H9 (cell line): ENCODE measurements at regions not wholly inside any gene's neighbourhood (a gene's known extent, or its start where the extent isn't known, plus 50 kb on each side); places are given as distances from the start of the nearest gene placed in this dataset.

ENCODE experiments used
- DNase-seq: peaks from one replicate; pipeline ENCODE4 v3.0.0-alpha.2; 2017
- H2AFZ ChIP-seq: one replicate; pipeline ENCODE4 v1.6.1; 2013; ENCODE audit warnings: mild to moderate bottlenecking, low read length, control low read depth, moderate library complexity
- H2AK5ac ChIP-seq: 2 replicates; pipeline ENCODE4 v1.6.1; 2013; ENCODE audit warnings: low read length, control low read depth, mixed read lengths; ENCODE audit not compliant: insufficient read length
- H2BK120ac ChIP-seq: one replicate; pipeline ENCODE4 v1.6.1; 2013; ENCODE audit warnings: low read depth, mild to moderate bottlenecking, low read length, control low read depth, inconsistent platforms; ENCODE audit not compliant: poor library complexity, severe bottlenecking
- H2BK12ac ChIP-seq: 2 replicates; pipeline ENCODE4 v1.6.1; 2013; ENCODE audit warnings: low read length, control low read depth, mixed read lengths, low read depth; ENCODE audit not compliant: insufficient read length
- H2BK15ac ChIP-seq: 2 replicates; pipeline ENCODE4 v1.6.1; 2013; ENCODE audit warnings: low read depth, low read length, control low read depth
- H2BK20ac ChIP-seq: one replicate; pipeline ENCODE4 v1.6.1; 2013; ENCODE audit warnings: low read depth, mild to moderate bottlenecking, low read length, control low read depth, inconsistent platforms; ENCODE audit not compliant: poor library complexity, severe bottlenecking
- H2BK5ac ChIP-seq: 2 replicates; pipeline ENCODE4 v1.6.1; 2013; ENCODE audit warnings: low read length, control low read depth, mixed read lengths; ENCODE audit not compliant: insufficient read length
- H3K14ac ChIP-seq: 2 replicates; pipeline ENCODE4 v1.6.1; 2013; ENCODE audit warnings: low read length, control low read depth; ENCODE audit not compliant: insufficient read depth
- H3K18ac ChIP-seq: 2 replicates; pipeline ENCODE4 v1.6.1; 2013; ENCODE audit warnings: low read depth, mild to moderate bottlenecking, mixed read lengths, low read length, control low read depth; ENCODE audit not compliant: insufficient read length
- H3K23ac ChIP-seq: 2 replicates; pipeline ENCODE4 v1.6.1; 2013; ENCODE audit warnings: low read length, control low read depth, mixed read lengths, low read depth; ENCODE audit not compliant: insufficient read length
- H3K23me2 ChIP-seq: 2 replicates; pipeline ENCODE4 v1.6.1; 2013; ENCODE audit warnings: low read depth, mild to moderate bottlenecking, mixed read lengths, low read length, control low read depth; ENCODE audit not compliant: insufficient read length, poor library complexity, severe bottlenecking
- H3K27ac ChIP-seq: 2 replicates; pipeline ENCODE4 v1.5.1; 2013; ENCODE audit warnings: low read length, control low read depth, mixed read lengths, low read depth; ENCODE audit not compliant: insufficient read length
- H3K27me3 ChIP-seq: 2 replicates; pipeline ENCODE4 v1.6.1; 2013; ENCODE audit warnings: low read length, control low read depth, inconsistent platforms; ENCODE audit not compliant: insufficient read depth
- H3K4ac ChIP-seq: 2 replicates; pipeline ENCODE4 v1.6.1; 2013; ENCODE audit warnings: low read depth, mild to moderate bottlenecking, control low read depth, inconsistent platforms, low read length, moderate library complexity
- H3K4me1 ChIP-seq: 2 replicates; pipeline ENCODE4 v1.6.1; 2013; ENCODE audit warnings: low read length, control low read depth, inconsistent platforms; ENCODE audit not compliant: insufficient read depth
- H3K4me2 ChIP-seq: 2 replicates; pipeline ENCODE4 v1.6.1; 2013; ENCODE audit warnings: low read length, control low read depth, mixed read lengths; ENCODE audit not compliant: insufficient read length, insufficient read depth
- H3K56ac ChIP-seq: 2 replicates; pipeline ENCODE4 v1.6.1; 2013; ENCODE audit warnings: low read depth, mild to moderate bottlenecking, mixed read lengths, low read length, control low read depth; ENCODE audit not compliant: insufficient read length
- H3K79me1 ChIP-seq: 2 replicates; pipeline ENCODE4 v1.6.1; 2013; ENCODE audit warnings: low read depth, mild to moderate bottlenecking, moderate library complexity, low read length, control low read depth, inconsistent platforms; ENCODE audit not compliant: insufficient read depth, poor library complexity, severe bottlenecking
- H3K79me2 ChIP-seq: 2 replicates; pipeline ENCODE4 v1.6.1; 2013; ENCODE audit warnings: low read length, control low read depth, inconsistent platforms; ENCODE audit not compliant: insufficient read depth
- H3K9ac ChIP-seq: 2 replicates; pipeline ENCODE4 v1.6.1; 2013; ENCODE audit warnings: low read length, control low read depth, mixed read lengths; ENCODE audit not compliant: insufficient read length; ENCODE audit errors: extremely low read depth
- H3K9me3 ChIP-seq: one replicate; pipeline ENCODE4 v1.6.1; 2013; ENCODE audit warnings: low read depth, low read length, inconsistent platforms; ENCODE audit not compliant: control insufficient read depth
- H3T11ph ChIP-seq: one replicate; pipeline ENCODE4 v1.6.1; 2013; ENCODE audit warnings: mild to moderate bottlenecking, low read length, control low read depth, inconsistent platforms
- H4K20me1 ChIP-seq: one replicate; pipeline ENCODE4 v1.6.1; 2013; ENCODE audit not compliant: control insufficient read depth, insufficient read length, insufficient read depth
- H4K5ac ChIP-seq: 2 replicates; pipeline ENCODE4 v1.6.1; 2013; ENCODE audit warnings: low read depth, mild to moderate bottlenecking, mixed read lengths, low read length, control low read depth; ENCODE audit not compliant: insufficient read length
- H4K8ac ChIP-seq: replicated peaks from 2 replicates; pipeline ENCODE4 v1.6.1; 2013; ENCODE audit warnings: low read length, control low read depth, mixed read lengths, low read depth; ENCODE audit not compliant: insufficient read length
- H4K91ac ChIP-seq: 2 replicates; pipeline ENCODE4 v1.6.1; 2013; ENCODE audit warnings: low read depth, mild to moderate bottlenecking, moderate library complexity, mixed read lengths, low read length, control low read depth; ENCODE audit not compliant: insufficient read length
- H3K27ac Mint-ChIP-seq, 3 experiments: 2 replicates in 2 of 3; 3 replicates in 1 of 3; pipeline ENCODE4 v1.8.0; 2020 to 2021; ENCODE audit warnings: mixed read lengths in 3 of 3, mild to moderate bottlenecking in 1 of 3, moderate library complexity in 1 of 3
- H3K27me3 Mint-ChIP-seq: 2 replicates; pipeline ENCODE4 v1.8.0; 2021; ENCODE audit warnings: low read depth, mild to moderate bottlenecking, moderate library complexity, mixed read lengths
- H3K36me3 Mint-ChIP-seq, 3 experiments: 2 replicates in 2 of 3; 3 replicates in 1 of 3; pipeline ENCODE4 v1.8.0; 2020 to 2021; ENCODE audit warnings: low read depth in 3 of 3, mixed read lengths in 3 of 3; ENCODE audit not compliant: insufficient read depth in 1 of 3
- H3K4me1 Mint-ChIP-seq, 2 experiments: 2 replicates each; pipeline ENCODE4 v1.8.0; 2020; ENCODE audit warnings: mixed read lengths in 2 of 2
- H3K4me3 Mint-ChIP-seq, 2 experiments: 2 replicates in 1 of 2; 3 replicates in 1 of 2; pipeline ENCODE4 v1.8.0; 2020 to 2021; ENCODE audit warnings: mild to moderate bottlenecking in 2 of 2, mixed read lengths in 2 of 2, moderate library complexity in 1 of 2
- H3K9me3 Mint-ChIP-seq, 2 experiments: 2 replicates in 1 of 2; 3 replicates in 1 of 2; pipeline ENCODE4 v1.8.0; 2020; ENCODE audit warnings: mild to moderate bottlenecking in 2 of 2, mixed read lengths in 2 of 2, moderate library complexity in 1 of 2
- WGBS: extraction: QIAGEN DNeasy Blood & Tissue Kit; methylation state at CpG from one replicate; pipeline ENCODE4 v1.1.7; 2013; ENCODE audit warnings: missing lambda C conversion rate, low lambda C conversion rate, mixed read lengths; ENCODE audit not compliant: insufficient read length; ENCODE audit errors: extremely low coverage; 5-methylcytosine and 5-hydroxymethylcytosine counted together
- TF ChIP-seq, protein P1 (sequence below): fragments of 200-600 bp; sonication (generic); conservative IDR thresholded peaks from 3 replicates; pipeline ENCODE4 v1.8.0; 2021; ENCODE audit warnings: antibody characterized with exemption, mild to moderate bottlenecking

DNA sequence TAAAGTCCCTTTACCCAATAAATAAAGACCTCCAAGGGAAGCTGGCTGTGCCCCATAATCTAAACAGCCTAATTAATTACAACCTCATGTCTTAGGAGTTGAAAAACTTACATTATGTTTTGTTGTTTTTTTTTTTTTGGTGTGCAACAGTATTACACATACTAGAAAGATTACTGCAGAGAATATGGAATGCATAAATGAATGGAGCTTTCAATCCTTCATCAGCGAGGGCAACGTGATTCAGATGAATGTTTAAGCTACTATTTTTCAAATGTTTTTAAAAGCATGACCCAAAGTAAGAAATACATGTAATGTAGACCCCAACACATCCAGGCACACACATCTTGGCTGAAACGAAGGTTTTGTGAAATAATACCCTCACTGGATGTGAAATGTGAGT, 167.1 kb upstream of the FN1 start:
- TF ChIP-seq, protein P1, sequence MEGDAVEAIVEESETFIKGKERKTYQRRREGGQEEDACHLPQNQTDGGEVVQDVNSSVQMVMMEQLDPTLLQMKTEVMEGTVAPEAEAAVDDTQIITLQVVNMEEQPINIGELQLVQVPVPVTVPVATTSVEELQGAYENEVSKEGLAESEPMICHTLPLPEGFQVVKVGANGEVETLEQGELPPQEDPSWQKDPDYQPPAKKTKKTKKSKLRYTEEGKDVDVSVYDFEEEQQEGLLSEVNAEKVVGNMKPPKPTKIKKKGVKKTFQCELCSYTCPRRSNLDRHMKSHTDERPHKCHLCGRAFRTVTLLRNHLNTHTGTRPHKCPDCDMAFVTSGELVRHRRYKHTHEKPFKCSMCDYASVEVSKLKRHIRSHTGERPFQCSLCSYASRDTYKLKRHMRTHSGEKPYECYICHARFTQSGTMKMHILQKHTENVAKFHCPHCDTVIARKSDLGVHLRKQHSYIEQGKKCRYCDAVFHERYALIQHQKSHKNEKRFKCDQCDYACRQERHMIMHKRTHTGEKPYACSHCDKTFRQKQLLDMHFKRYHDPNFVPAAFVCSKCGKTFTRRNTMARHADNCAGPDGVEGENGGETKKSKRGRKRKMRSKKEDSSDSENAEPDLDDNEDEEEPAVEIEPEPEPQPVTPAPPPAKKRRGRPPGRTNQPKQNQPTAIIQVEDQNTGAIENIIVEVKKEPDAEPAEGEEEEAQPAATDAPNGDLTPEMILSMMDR: no peak
- no peak overlapping the region for H3K27ac Mint-ChIP-seq
- no peak overlapping the region for H3K4me2 ChIP-seq

More for the DNA sequence above, 167.1 kb upstream of the FN1 start:
- Histone ChIP-seq H4K91ac (no peak overlapping the region), H3K27me3 (no peaks in the 10 kb centered on the region), H3K4me1 (no peaks in the 10 kb centered on the region), H3T11ph (no peak overlapping the region), H3K79me1 (no peaks in the 10 kb centered on the region), H3K18ac (no peak overlapping the region), H2BK12ac (no peak overlapping the region), H3K9ac (no peak overlapping the region), H2BK20ac (no peak overlapping the region), H2AK5ac (no peak overlapping the region), H3K9me3 (no peaks in the 10 kb centered on the region), H2AFZ (no peak overlapping the region), H3K27ac (no peak overlapping the region), H3K79me2 (no peaks in the 10 kb centered on the region), H3K23ac (no peak overlapping the region), H3K23me2 (no peaks in the 10 kb centered on the region), H4K8ac (no peak overlapping the region), H3K4ac (no peak overlapping the region), H4K20me1 (no peaks in the 10 kb centered on the region), H4K5ac (no peak overlapping the region), H2BK5ac (no peak overlapping the region), H3K56ac (no peak overlapping the region), H2BK120ac (no peak overlapping the region), H2BK15ac (no peak overlapping the region), H3K14ac (no peak overlapping the region)
- Mint-ChIP-seq H3K36me3 (no peaks in the 10 kb centered on the region), H3K9me3 (no peaks in the 10 kb centered on the region; a peak in 1 of 5 replicates), H3K4me3 (no peak overlapping the region), H3K4me1 (no peaks in the 10 kb centered on the region), H3K27me3 (no peaks in the 10 kb centered on the region)
- DNase-seq: no peak
- no CpG with 5 or more reads among the region's 3 CpGs for WGBS
